CD14-positive monocyte (primary cell): ENCODE measurements at regions not wholly inside any gene's neighbourhood (a gene's known extent, or its start where the extent isn't known, plus 50 kb on each side); places are given as distances from the start of the nearest gene placed in this dataset.
A peak's percentile ranks its signal among the peaks of the same experiment; 100 is the strongest.

Experiments used
- DNase-seq, 3 donors: peaks; one replicate each; pipeline ENCODE4 v3.0.0-alpha.2; 2011 to 2022
- H2AFZ ChIP-seq: 2 replicates; pipeline ENCODE4 v1.6.0; 2012; ENCODE audit warnings: mild to moderate bottlenecking, low read depth, low read length, inconsistent platforms; ENCODE audit not compliant: insufficient read depth, poor library complexity, severe bottlenecking
- H3K27ac ChIP-seq, 2 donors: 1 replicate in 1 of 2; 2 replicates in 1 of 2; pipeline ENCODE4 v1.5.1; 2012 to 2013; ENCODE audit warnings: low read length in 2 of 2, control low read depth in 1 of 2, inconsistent platforms in 1 of 2, low read depth in 1 of 2, mild to moderate bottlenecking in 1 of 2
- H3K27me3 ChIP-seq, 2 donors: one replicate each; pipeline versions ENCODE4 v1.6.0 to v1.6.1; 2011 to 2013; ENCODE audit warnings: low read length in 2 of 2; ENCODE audit not compliant: control insufficient read depth in 2 of 2, insufficient read depth in 2 of 2
- H3K36me3 ChIP-seq, 2 donors: replicated peaks in 1 of 2; 1 replicate in 1 of 2; 2 replicates in 1 of 2; pipeline versions ENCODE4 v1.5.1 to v1.6.1; 2012 to 2013; ENCODE audit warnings: low read length in 2 of 2, control low read depth in 1 of 2, inconsistent platforms in 1 of 2, mild to moderate bottlenecking in 1 of 2; ENCODE audit not compliant: insufficient read depth in 2 of 2, control insufficient read depth in 1 of 2
- H3K4me1 ChIP-seq, 2 donors: 1 replicate in 1 of 2; 2 replicates in 1 of 2; pipeline versions ENCODE4 v1.5.1 to v1.6.1; 2012 to 2013; ENCODE audit warnings: low read length in 2 of 2, control low read depth in 1 of 2, inconsistent platforms in 1 of 2, mild to moderate bottlenecking in 1 of 2, moderate library complexity in 1 of 2; ENCODE audit not compliant: insufficient read depth in 2 of 2, control insufficient read depth in 1 of 2
- H3K4me2 ChIP-seq: replicated peaks from 2 replicates; pipeline ENCODE3; 2012; ENCODE audit warnings: low read length, moderate library complexity, mild to moderate bottlenecking; ENCODE audit not compliant: poor library complexity, severe bottlenecking; ENCODE audit errors: extremely low read depth
- H3K4me3 ChIP-seq, 3 experiments: fragments of 200-600 bp in 1 of 3; sonication (generic) in 1 of 3; replicated peaks in 1 of 3; 1 replicate in 2 of 3; 2 replicates in 1 of 3; pipeline ENCODE4 v1.5.1; 2011 to 2013; ENCODE audit warnings: low read length in 3 of 3, mild to moderate bottlenecking in 3 of 3, control low read depth in 2 of 3, low read depth in 2 of 3, inconsistent platforms in 1 of 3, moderate library complexity in 1 of 3
- H3K79me2 ChIP-seq: 2 replicates; pipeline ENCODE4 v1.6.0; 2012; ENCODE audit warnings: mild to moderate bottlenecking, control low read depth, inconsistent platforms, low read length, moderate library complexity; ENCODE audit not compliant: insufficient read depth
- H3K9ac ChIP-seq: 2 replicates; pipeline ENCODE4 v1.6.0; 2017; ENCODE audit warnings: low read length, mild to moderate bottlenecking; ENCODE audit not compliant: insufficient read depth, poor library complexity, severe bottlenecking
- H3K9me3 ChIP-seq, 2 donors: replicated peaks in 1 of 2; 1 replicate in 1 of 2; 2 replicates in 1 of 2; pipeline versions ENCODE4 v1.5.1 to v1.6.1; 2012 to 2013; ENCODE audit warnings: low read length in 2 of 2, control low read depth in 1 of 2; ENCODE audit not compliant: control insufficient read depth in 1 of 2, insufficient read depth in 1 of 2
- H4K20me1 ChIP-seq: 2 replicates; pipeline ENCODE4 v1.6.0; 2012; ENCODE audit warnings: mild to moderate bottlenecking, low read length, control low read depth, moderate library complexity; ENCODE audit not compliant: insufficient read depth
- H3K27ac Mint-ChIP-seq, 7 donors: one replicate each; pipeline ENCODE4 v1.8.0; 2020; ENCODE audit warnings: mild to moderate bottlenecking in 7 of 7, mixed read lengths in 7 of 7, moderate library complexity in 6 of 7, inconsistent platforms in 2 of 7
- H3K27me3 Mint-ChIP-seq, 3 donors: one replicate each; pipeline ENCODE4 v1.8.0; 2021 to 2022; ENCODE audit warnings: low read depth in 3 of 3, mild to moderate bottlenecking in 3 of 3, mixed read lengths in 3 of 3, moderate library complexity in 3 of 3, inconsistent platforms in 1 of 3
- H3K36me3 Mint-ChIP-seq, 2 donors: one replicate each; pipeline ENCODE4 v1.8.0; 2020; ENCODE audit warnings: mixed read lengths in 2 of 2, inconsistent platforms in 1 of 2, mild to moderate bottlenecking in 1 of 2
- H3K4me1 Mint-ChIP-seq: one replicate; pipeline ENCODE4 v1.8.0; 2020; ENCODE audit warnings: mild to moderate bottlenecking, mixed read lengths
- H3K4me3 Mint-ChIP-seq, 2 donors: one replicate each; pipeline ENCODE4 v1.8.0; 2020; ENCODE audit warnings: mild to moderate bottlenecking in 2 of 2, mixed read lengths in 2 of 2, moderate library complexity in 1 of 2
- H3K9me3 Mint-ChIP-seq, 7 donors: one replicate each; pipeline ENCODE4 v1.8.0; 2020 to 2022; ENCODE audit warnings: mixed read lengths in 7 of 7, mild to moderate bottlenecking in 6 of 7, moderate library complexity in 6 of 7, inconsistent platforms in 2 of 7
- WGBS: methylation state at CpG from one replicate; pipeline ENCODE4 v1.1.5; 2013; ENCODE audit warnings: missing lambda C conversion rate; ENCODE audit not compliant: insufficient coverage; 5-methylcytosine and 5-hydroxymethylcytosine counted together
- intact Hi-C, 2 donors: fragments of 100-400 bp; cut with micrococcal nuclease; formaldehyde crosslinking; loops; one replicate each; pipeline versions ENCODE4 v1.15.0 to v1.15.1; 2023
- TF ChIP-seq, protein P1 (sequence below): fragments of 200-600 bp; IDR thresholded peaks from one replicate; pipeline ENCODE4 v1.8.0; 2022; ENCODE audit warnings: antibody characterized with exemption, mild to moderate bottlenecking

- TF ChIP-seq, protein P1, sequence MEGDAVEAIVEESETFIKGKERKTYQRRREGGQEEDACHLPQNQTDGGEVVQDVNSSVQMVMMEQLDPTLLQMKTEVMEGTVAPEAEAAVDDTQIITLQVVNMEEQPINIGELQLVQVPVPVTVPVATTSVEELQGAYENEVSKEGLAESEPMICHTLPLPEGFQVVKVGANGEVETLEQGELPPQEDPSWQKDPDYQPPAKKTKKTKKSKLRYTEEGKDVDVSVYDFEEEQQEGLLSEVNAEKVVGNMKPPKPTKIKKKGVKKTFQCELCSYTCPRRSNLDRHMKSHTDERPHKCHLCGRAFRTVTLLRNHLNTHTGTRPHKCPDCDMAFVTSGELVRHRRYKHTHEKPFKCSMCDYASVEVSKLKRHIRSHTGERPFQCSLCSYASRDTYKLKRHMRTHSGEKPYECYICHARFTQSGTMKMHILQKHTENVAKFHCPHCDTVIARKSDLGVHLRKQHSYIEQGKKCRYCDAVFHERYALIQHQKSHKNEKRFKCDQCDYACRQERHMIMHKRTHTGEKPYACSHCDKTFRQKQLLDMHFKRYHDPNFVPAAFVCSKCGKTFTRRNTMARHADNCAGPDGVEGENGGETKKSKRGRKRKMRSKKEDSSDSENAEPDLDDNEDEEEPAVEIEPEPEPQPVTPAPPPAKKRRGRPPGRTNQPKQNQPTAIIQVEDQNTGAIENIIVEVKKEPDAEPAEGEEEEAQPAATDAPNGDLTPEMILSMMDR, result no peak
- Mint-ChIP-seq H3K4me1 (no peaks in the 10 kb centered on the region), H3K36me3 (no peaks in the 10 kb centered on the region), H3K4me3 (no peak overlapping the region), H3K27me3 (peaks cover 1 to 8% (median 6%) of the 10 kb centered on the region in 3 donors), H3K9me3 (peaks cover 0 to 4% (median 0%) of the 10 kb centered on the region in 7 donors), H3K27ac (peak overlapping the region in 1 of 7 donors; percentile 70)
- intact Hi-C loops, result no loop called here
- Histone ChIP-seq H3K9ac (no peak overlapping the region), H3K79me2 (no peaks in the 10 kb centered on the region), H3K27me3 (no peaks in the 10 kb centered on the region), H3K36me3 (no peaks in the 10 kb centered on the region), H3K9me3 (no peaks in the 10 kb centered on the region), H3K4me3 (no peak overlapping the region), H4K20me1 (no peaks in the 10 kb centered on the region), H3K4me2 (no peak overlapping the region), H3K4me1 (no peaks in the 10 kb centered on the region), H3K27ac (no peak overlapping the region), H2AFZ (no peak overlapping the region)
- DNase-seq, result peak in 1 of 3 donors; percentile 46
- 88% methylated on average over 3 of the region's 8 CpGs for WGBS
Measured at GRCh38 chr15:69861331-69862171, 236.2 kb downstream of the TLE3 start.

GRCh38 chr15:69862540-69862939 is 235.2 kb downstream of the TLE3 start:
- no peaks in the 10 kb centered on the region for H3K79me2 ChIP-seq
- H3K9me3 ChIP-seq, result no peaks in the 10 kb centered on the region
- H2AFZ ChIP-seq, result no peak overlapping the region
- Mint-ChIP-seq H3K4me1 (no peaks in the 10 kb centered on the region), H3K27ac (peak overlapping the region in 1 of 7 donors; percentile 1), H3K4me3 (no peak overlapping the region), H3K9me3 (peaks cover 0 to 4% (median 0%) of the 10 kb centered on the region in 7 donors), H3K27me3 (peaks cover 1 to 8% (median 6%) of the 10 kb centered on the region in 3 donors), H3K36me3 (no peaks in the 10 kb centered on the region)
- H3K4me1 ChIP-seq, result no peaks in the 10 kb centered on the region
- H3K4me2 ChIP-seq, result no peak overlapping the region
- no peak overlapping the region for H3K9ac ChIP-seq
- intact Hi-C loops, result no loop called here
- DNase-seq, result no peak
- H3K4me3 ChIP-seq, result no peak overlapping the region
- H3K36me3 ChIP-seq, result no peaks in the 10 kb centered on the region
- TF ChIP-seq, protein P1, result no peak
- no peaks in the 10 kb centered on the region for H4K20me1 ChIP-seq
- WGBS, result 75% methylated on average over 1 of the region's 4 CpGs
- no peak overlapping the region for H3K27ac ChIP-seq
- no peaks in the 10 kb centered on the region for H3K27me3 ChIP-seq
